Neuronal stem cell (in vitro differentiated cells): ENCODE measurements at regions not wholly inside any gene's neighbourhood (a gene's known extent, or its start where the extent isn't known, plus 50 kb on each side); places are given as distances from the start of the nearest gene placed in this dataset.
"Not testable (repeated sequence)": the region's sequence is repeated elsewhere in the genome, so short reads cannot be mapped to it uniquely, and the experiment has no call there.

Experiments
- DNase-seq: peaks from one replicate; pipeline ENCODE4 v3.0.0-alpha.2; 2013; ENCODE audit warnings: low spot score
- H2AFZ ChIP-seq: one replicate; pipeline ENCODE4 v1.6.1; 2013; ENCODE audit warnings: mild to moderate bottlenecking, low read length, inconsistent platforms
- H2AK5ac ChIP-seq: 2 replicates; pipeline ENCODE4 v1.6.1; 2013; ENCODE audit warnings: low read depth, mild to moderate bottlenecking, inconsistent platforms, low read length, moderate library complexity, mixed read lengths
- H2BK120ac ChIP-seq: 2 replicates; pipeline ENCODE4 v1.6.1; 2013; ENCODE audit warnings: low read depth, mild to moderate bottlenecking, inconsistent platforms, low read length, moderate library complexity, mixed read lengths
- H2BK12ac ChIP-seq: one replicate; pipeline ENCODE4 v1.6.1; 2013; ENCODE audit warnings: low read length, inconsistent platforms
- H2BK15ac ChIP-seq: 2 replicates; pipeline ENCODE4 v1.6.1; 2013; ENCODE audit warnings: mild to moderate bottlenecking, low read length, inconsistent platforms, mixed read lengths
- H2BK5ac ChIP-seq: one replicate; pipeline ENCODE4 v1.6.1; 2013; ENCODE audit warnings: inconsistent platforms, mild to moderate bottlenecking, low read length, moderate library complexity
- H3K14ac ChIP-seq: one replicate; pipeline ENCODE4 v1.6.1; 2013; ENCODE audit warnings: low read length, inconsistent platforms
- H3K18ac ChIP-seq: 2 replicates; pipeline ENCODE4 v1.6.1; 2013; ENCODE audit warnings: low read length, inconsistent platforms
- H3K23ac ChIP-seq: 2 replicates; pipeline ENCODE4 v1.6.1; 2013; ENCODE audit warnings: low read depth, mild to moderate bottlenecking, mixed read lengths, low read length, inconsistent platforms; ENCODE audit not compliant: poor library complexity
- H3K27ac ChIP-seq: replicated peaks from 3 replicates; pipeline ENCODE4 v1.5.1; 2013; ENCODE audit warnings: low read length, inconsistent platforms
- H3K27me3 ChIP-seq, 3 experiments: 2 replicates each; pipeline ENCODE4 v1.6.1; 2013; ENCODE audit warnings: low read length in 3 of 3, mild to moderate bottlenecking in 2 of 3, inconsistent platforms in 1 of 3, low read depth in 1 of 3, mixed read lengths in 1 of 3, moderate library complexity in 1 of 3; ENCODE audit not compliant: control insufficient read depth in 3 of 3, insufficient read depth in 3 of 3
- H3K36me3 ChIP-seq, 2 donors: replicated peaks in 1 of 2; 2 replicates each; pipeline ENCODE4 v1.6.1; 2013; ENCODE audit warnings: low read length in 2 of 2; ENCODE audit not compliant: control insufficient read depth in 2 of 2, insufficient read depth in 2 of 2
- H3K4ac ChIP-seq: 2 replicates; pipeline ENCODE4 v1.6.1; 2013; ENCODE audit warnings: inconsistent platforms, mild to moderate bottlenecking, low read length, moderate library complexity
- H3K4me1 ChIP-seq, 2 donors: 1 replicate in 1 of 2; 2 replicates in 1 of 2; pipeline ENCODE4 v1.6.1; 2013; ENCODE audit warnings: low read length in 2 of 2, low read depth in 1 of 2; ENCODE audit not compliant: control insufficient read depth in 2 of 2, insufficient read depth in 1 of 2
- H3K4me2 ChIP-seq: one replicate; pipeline ENCODE4 v1.6.1; 2013; ENCODE audit warnings: mild to moderate bottlenecking, low read length, inconsistent platforms; ENCODE audit not compliant: insufficient read depth, poor library complexity, severe bottlenecking
- H3K4me3 ChIP-seq, 2 donors: 2 replicates each; pipeline ENCODE4 v1.5.1; 2013; ENCODE audit warnings: low read length in 2 of 2, mild to moderate bottlenecking in 2 of 2, inconsistent platforms in 1 of 2, moderate library complexity in 1 of 2
- H3K79me1 ChIP-seq: one replicate; pipeline ENCODE4 v1.6.1; 2013; ENCODE audit warnings: low read depth, mild to moderate bottlenecking, inconsistent platforms, low read length, moderate library complexity
- H3K9ac ChIP-seq: one replicate; pipeline ENCODE4 v1.6.1; 2013; ENCODE audit warnings: mild to moderate bottlenecking, low read depth, low read length, inconsistent platforms; ENCODE audit not compliant: poor library complexity
- H3K9me3 ChIP-seq, 2 donors: replicated peaks in 1 of 2; 2 replicates each; pipeline versions ENCODE3 to v1.6.1; 2013; ENCODE audit warnings: low read length in 2 of 2, mild to moderate bottlenecking in 2 of 2, inconsistent platforms in 1 of 2, low read depth in 1 of 2, mixed read lengths in 1 of 2, moderate library complexity in 1 of 2; ENCODE audit not compliant: control insufficient read depth in 2 of 2, insufficient read depth in 1 of 2
- H4K8ac ChIP-seq: one replicate; pipeline ENCODE4 v1.6.1; 2013; ENCODE audit warnings: low read depth, mild to moderate bottlenecking, inconsistent platforms, low read length, moderate library complexity
- H4K91ac ChIP-seq: one replicate; pipeline ENCODE4 v1.6.1; 2013; ENCODE audit warnings: low read length, low read depth, mild to moderate bottlenecking, inconsistent platforms; ENCODE audit not compliant: poor library complexity
- WGBS, 2 donors: extraction: QIAGEN DNeasy Blood & Tissue Kit; methylation state at CpG; one replicate each; pipeline ENCODE4 v1.1.7; 2013; ENCODE audit warnings: missing lambda C conversion rate in 2 of 2, mixed read lengths in 1 of 2; ENCODE audit not compliant: insufficient read length in 2 of 2, insufficient replicate concordance in 1 of 2; ENCODE audit errors: extremely low coverage in 2 of 2; 5-methylcytosine and 5-hydroxymethylcytosine counted together

GRCh38 chr2:185578322-185578721 lies 160.3 kb upstream of the FSIP2 start:
- H3K9ac ChIP-seq, result no peak overlapping the region
- no peaks in the 10 kb centered on the region for H3K27me3 ChIP-seq
- H4K91ac ChIP-seq, result no peak overlapping the region
- no CpG with 5 or more reads among the region's 3 CpGs for WGBS, 2 donors
- no peak overlapping the region for H2BK120ac ChIP-seq
- no peak overlapping the region for H3K18ac ChIP-seq
- H3K4me2 ChIP-seq, result no peak overlapping the region
- H2BK5ac ChIP-seq, result no peak overlapping the region
- DNase-seq, result no peak
- H3K79me1 ChIP-seq, result no peaks in the 10 kb centered on the region
- H2AK5ac ChIP-seq, result no peak overlapping the region
- H3K4ac ChIP-seq, result no peak overlapping the region
- H3K9me3 ChIP-seq, result peaks cover 0 to 2% of the 10 kb centered on the region in 2 donors
- no peak overlapping the region for H3K14ac ChIP-seq
- H3K27ac ChIP-seq, result no peak overlapping the region
- no peak overlapping the region for H4K8ac ChIP-seq
- no peak overlapping the region for H2AFZ ChIP-seq
- H3K4me3 ChIP-seq, result no peak overlapping the region
- no peaks in the 10 kb centered on the region for H3K4me1 ChIP-seq
- H3K36me3 ChIP-seq, result no peaks in the 10 kb centered on the region
- H2BK12ac ChIP-seq, result no peak overlapping the region
- H2BK15ac ChIP-seq, result no peak overlapping the region
- H3K23ac ChIP-seq, result no peak overlapping the region

- Histone ChIP-seq H3K14ac (no peak overlapping the region), H3K27me3 (no peaks in the 10 kb centered on the region), H2BK12ac (no peak overlapping the region), H3K27ac (no peak overlapping the region), H3K9me3 (peaks cover 2 to 6% of the 10 kb centered on the region in 2 donors), H2AK5ac (no peak overlapping the region), H2AFZ (no peak overlapping the region), H2BK15ac (no peak overlapping the region), H3K4me1 (no peaks in the 10 kb centered on the region), H3K4ac (no peak overlapping the region), H2BK5ac (no peak overlapping the region), H3K79me1 (no peaks in the 10 kb centered on the region), H3K36me3 (no peaks in the 10 kb centered on the region), H3K4me3 (no peak overlapping the region), H3K9ac (no peak overlapping the region), H2BK120ac (no peak overlapping the region), H3K4me2 (no peak overlapping the region), H3K23ac (no peak overlapping the region), H3K18ac (no peak overlapping the region), H4K8ac (no peak overlapping the region), H4K91ac (no peak overlapping the region)
- WGBS, 2 donors, result no CpG with 5 or more reads among the region's 2 CpGs
- DNase-seq, result no peak
Observed at GRCh38 chr2:185583058-185583816, 155.4 kb upstream of the FSIP2 start.

GRCh38 chr2:185585165-185585564 lies 153.4 kb upstream of the FSIP2 start:
- not testable (repeated sequence) for H3K23ac ChIP-seq, DNase-seq, H3K4me2 ChIP-seq, H3K18ac ChIP-seq, H3K27me3 ChIP-seq, H2BK12ac ChIP-seq, H3K36me3 ChIP-seq, H3K4me3 ChIP-seq, H2AK5ac ChIP-seq, H3K9me3 ChIP-seq, H4K8ac ChIP-seq, H3K27ac ChIP-seq, H3K14ac ChIP-seq, H2BK5ac ChIP-seq, H4K91ac ChIP-seq, H2BK120ac ChIP-seq, H3K9ac ChIP-seq, H3K4me1 ChIP-seq, H2BK15ac ChIP-seq, H3K4ac ChIP-seq, H2AFZ ChIP-seq, H3K79me1 ChIP-seq
- WGBS, 2 donors, result no CpG with 5 or more reads among the region's 5 CpGs

- H3K4me2 ChIP-seq, H2BK120ac ChIP-seq, H2BK5ac ChIP-seq, H3K9ac ChIP-seq, H3K27ac ChIP-seq, DNase-seq, H2AFZ ChIP-seq, H4K8ac ChIP-seq, H3K18ac ChIP-seq, H3K9me3 ChIP-seq, H3K4me1 ChIP-seq, H3K23ac ChIP-seq, H3K14ac ChIP-seq, H3K27me3 ChIP-seq, H2BK12ac ChIP-seq, H4K91ac ChIP-seq, H3K79me1 ChIP-seq, H2BK15ac ChIP-seq, H2AK5ac ChIP-seq, H3K4me3 ChIP-seq, H3K4ac ChIP-seq, H3K36me3 ChIP-seq: not testable (repeated sequence)
- WGBS, 2 donors, result no CpG with 5 or more reads among the region's 14 CpGs
Observed at GRCh38 chr2:185591276-185591675, 147.3 kb upstream of the FSIP2 start.
